ENCODE measurements at regions not wholly inside any gene's neighbourhood (a gene's known extent, or its start where the extent isn't known, plus 50 kb on each side); places are given as distances from the start of the nearest gene placed in this dataset.

GRCh38 chr10:107689323-107689722 lies 524.8 kb upstream of the SORCS1 start:
- H3K4me1 ChIP-seq (replicated peaks in 1 of 4; ENCODE audit: control insufficient read depth in 3 of 4, insufficient read depth in 4 of 4, low read length in 3 of 4): no peaks in the 10 kb centered on the region
- no peak overlapping the region for H2AFZ ChIP-seq (ENCODE audit: low read length)
- no peaks in the 10 kb centered on the region for H3K79me2 ChIP-seq (ENCODE audit: control insufficient read depth in 1 of 2, insufficient read depth in 2 of 2, low read length in 2 of 2)
- no peak overlapping the region for H2BK20ac ChIP-seq (ENCODE audit: low read length)
- no peak overlapping the region for H3K4me2 ChIP-seq (ENCODE audit: insufficient read depth in 1 of 2, low read depth in 2 of 2, low read length in 2 of 2)
- no peak overlapping the region for H4K91ac ChIP-seq (replicated peaks; ENCODE audit: insufficient read length, low read length)
- no peak overlapping the region for H2BK5ac ChIP-seq (ENCODE audit: low read depth, low read length)
- no peaks in the 10 kb centered on the region for H3K79me1 ChIP-seq (ENCODE audit: low read depth, low read length)
- H3K9ac ChIP-seq (replicated peaks in 1 of 4; ENCODE audit: extremely low read depth in 1 of 4, low read depth in 3 of 4, low read length in 3 of 4): no peak overlapping the region
- POLR2A ChIA-PET (ENCODE audit: partially characterized antibody): no interaction called here
- FAIRE-seq (no peak), DNase-seq (ENCODE audit: low read depth in 1 of 2, low spot score in 2 of 2) (no peak)
- TF ChIP-seq BACH1 (IDR thresholded peaks at IDR 0.05; ENCODE audit: low read length) (no peak), MAX (IDR thresholded peaks at IDR 0.05) (no peak), USF2 (IDR thresholded peaks at IDR 0.05; ENCODE audit: low read length) (no peak), RBBP5 (IDR thresholded peaks at IDR 0.05; ENCODE audit: borderline replicate concordance, low read depth, low read length) (no peak), KDM4A (IDR thresholded peaks at IDR 0.05; ENCODE audit: low read depth, low read length, severe bottlenecking) (no peak), NRF1 (IDR thresholded peaks at IDR 0.05; ENCODE audit: low read depth, low read length) (no peak), EP300 (IDR thresholded peaks at IDR 0.05; ENCODE audit: borderline replicate concordance in 1 of 2, low read depth in 2 of 2, low read length in 2 of 2) (no peak), SP2 (IDR thresholded peaks at IDR 0.05; ENCODE audit: low read length) (no peak), SP4 (IDR thresholded peaks at IDR 0.05; ENCODE audit: low read length) (no peak)
- no peak overlapping the region for H2BK120ac ChIP-seq (replicated peaks; ENCODE audit: low read depth, low read length)
- H3K23me2 ChIP-seq (ENCODE audit: low read depth, low read length): no peaks in the 10 kb centered on the region
- H3K36me3 ChIP-seq (ENCODE audit: control insufficient read depth in 2 of 4, insufficient read depth in 4 of 4, low read length in 3 of 4): no peaks in the 10 kb centered on the region
- H3K27me3 ChIP-seq (replicated peaks in 1 of 4; ENCODE audit: control insufficient read depth in 3 of 4, extremely low read depth in 1 of 4, insufficient read depth in 3 of 4, low read length in 3 of 4): peaks cover 0 to 1% (median 0%) of the 10 kb centered on the region in 4 experiments; a peak in 1 of 7 replicates
- no peak overlapping the region for H3K23ac ChIP-seq (ENCODE audit: insufficient read length)
- CTCF ChIA-PET (ENCODE audit: partially characterized antibody): interaction anchor here (0.7 to 0.9 kb wide), 2 partner anchors 16 to 829 kb away, joined by 3 to 4 read pairs; no protein-coding TSS in a partner anchor
- H3K56ac ChIP-seq (replicated peaks; ENCODE audit: insufficient read length, low read depth, low read length): no peak overlapping the region
- no peaks in the 10 kb centered on the region for H3K9me3 ChIP-seq (ENCODE audit: insufficient read depth in 2 of 2, low read depth in 1 of 2, low read length in 1 of 2)
- 83% methylated on average over 2 of the region's 2 CpGs; no CpG with 5 or more reads in 1 of the 2 experiments for WGBS, 2 experiments (ENCODE audit: extremely low coverage in 1 of 2, insufficient coverage in 1 of 2, insufficient read length in 1 of 2, insufficient replicate concordance in 2 of 2, low coverage in 1 of 2, low lambda C conversion rate in 2 of 2, missing lambda C conversion rate in 1 of 2)
- no peak overlapping the region for H3K27ac ChIP-seq (ENCODE audit: low read depth, low read length)
- no peak overlapping the region for H2AK5ac ChIP-seq (ENCODE audit: low read depth, low read length)
- H4K8ac ChIP-seq (ENCODE audit: extremely low read depth, insufficient read depth, low read length): no peak overlapping the region
- H3K18ac ChIP-seq (ENCODE audit: extremely low read depth, low read length): no peak overlapping the region
- H2BK12ac ChIP-seq (ENCODE audit: low read depth, low read length): no peak overlapping the region
- H3K14ac ChIP-seq (ENCODE audit: insufficient read length): no peak overlapping the region
- no peak overlapping the region for H4K5ac ChIP-seq (ENCODE audit: insufficient read length, low read depth, low read length)
- H4K20me1 ChIP-seq (replicated peaks in 1 of 2; ENCODE audit: control insufficient read depth in 1 of 2, insufficient read depth in 2 of 2, low read length in 2 of 2): no peaks in the 10 kb centered on the region
- H3K4me3 ChIP-seq (ENCODE audit: extremely low read depth in 1 of 4, insufficient read depth in 2 of 4, low read depth in 3 of 4, low read length in 4 of 4): no peak overlapping the region
- H3K4ac ChIP-seq (replicated peaks; ENCODE audit: insufficient read length, low read depth, low read length): no peak overlapping the region
- H2BK15ac ChIP-seq (ENCODE audit: low read length): no peak overlapping the region
